ENCODE measurements at regions not wholly inside any gene's neighbourhood (a gene's known extent, or its start where the extent isn't known, plus 50 kb on each side); places are given as distances from the start of the nearest gene placed in this dataset.

DNA sequence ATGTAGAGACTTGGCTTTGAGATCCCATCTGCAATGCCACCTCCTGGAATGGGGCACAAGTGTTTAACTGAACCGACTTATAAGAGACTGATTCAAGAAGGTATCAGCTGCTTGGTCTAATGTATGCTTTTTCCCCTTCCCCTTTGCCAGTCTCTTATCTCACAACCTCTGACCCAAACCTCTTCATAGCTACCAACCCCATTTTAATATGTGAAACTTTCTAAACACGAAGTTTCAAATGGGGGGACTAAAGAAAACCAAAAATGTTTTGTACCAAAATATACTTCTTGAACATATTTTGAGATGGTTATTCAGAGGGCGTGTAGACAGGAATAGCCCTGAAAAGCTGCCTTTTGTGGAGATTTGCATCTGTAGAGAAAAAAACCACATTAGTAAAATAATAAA, 73.1 kb downstream of the OXSM start:
- DNase-seq (ENCODE audit: low read depth, low spot score) (no peak), FAIRE-seq (no peak)
- no peaks in the 10 kb centered on the region for H3K79me2 ChIP-seq (ENCODE audit: control insufficient read depth, insufficient read depth, low read length)
- H3K27ac ChIP-seq (ENCODE audit: insufficient read depth, low read depth, low read length): no peak overlapping the region
- ChIA-PET POLR2A (no interaction called here), CTCF (interaction anchor here (0.9 to 2.1 kb wide), 2 partner anchors 9 to 215 kb away, joined by 4 to 8 read pairs; no protein-coding TSS in a partner anchor)
- no peaks in the 10 kb centered on the region for H4K20me1 ChIP-seq (replicated peaks; ENCODE audit: control insufficient read depth, extremely low read depth, insufficient read depth, low read length)
- H2AFZ ChIP-seq (ENCODE audit: low read depth, low read length): no peak overlapping the region
- H3K9me1 ChIP-seq (replicated peaks; ENCODE audit: control insufficient read depth, extremely low read depth, insufficient read depth, low read length): no peaks in the 10 kb centered on the region
- no peak overlapping the region for H3K9ac ChIP-seq (replicated peaks; ENCODE audit: extremely low read depth, insufficient read depth, low read length)
- no peaks in the 10 kb centered on the region for H3K9me3 ChIP-seq (replicated peaks; ENCODE audit: control insufficient read depth, insufficient read depth, low read length)
- BruUV-seq (replicated peaks): no TSS peak
- no peaks in the 10 kb centered on the region for H3K4me1 ChIP-seq (ENCODE audit: control insufficient read depth, extremely low read depth, insufficient read depth, low read length)
- intact Hi-C loops (cut with micrococcal nuclease) (no loop called here), dilution Hi-C loops (cut with MboI; ENCODE audit: extremely low pct_ligation_motif_present, low sequenced_read_pairs) (no loop called here)
- H3K27me3 ChIP-seq (ENCODE audit: control insufficient read depth in 2 of 2, insufficient read depth in 2 of 2, low read length in 2 of 2): no peaks in the 10 kb centered on the region
- H3K4me2 ChIP-seq (ENCODE audit: insufficient read depth, low read length): no peak overlapping the region
- TF ChIP-seq, protein P1, sequence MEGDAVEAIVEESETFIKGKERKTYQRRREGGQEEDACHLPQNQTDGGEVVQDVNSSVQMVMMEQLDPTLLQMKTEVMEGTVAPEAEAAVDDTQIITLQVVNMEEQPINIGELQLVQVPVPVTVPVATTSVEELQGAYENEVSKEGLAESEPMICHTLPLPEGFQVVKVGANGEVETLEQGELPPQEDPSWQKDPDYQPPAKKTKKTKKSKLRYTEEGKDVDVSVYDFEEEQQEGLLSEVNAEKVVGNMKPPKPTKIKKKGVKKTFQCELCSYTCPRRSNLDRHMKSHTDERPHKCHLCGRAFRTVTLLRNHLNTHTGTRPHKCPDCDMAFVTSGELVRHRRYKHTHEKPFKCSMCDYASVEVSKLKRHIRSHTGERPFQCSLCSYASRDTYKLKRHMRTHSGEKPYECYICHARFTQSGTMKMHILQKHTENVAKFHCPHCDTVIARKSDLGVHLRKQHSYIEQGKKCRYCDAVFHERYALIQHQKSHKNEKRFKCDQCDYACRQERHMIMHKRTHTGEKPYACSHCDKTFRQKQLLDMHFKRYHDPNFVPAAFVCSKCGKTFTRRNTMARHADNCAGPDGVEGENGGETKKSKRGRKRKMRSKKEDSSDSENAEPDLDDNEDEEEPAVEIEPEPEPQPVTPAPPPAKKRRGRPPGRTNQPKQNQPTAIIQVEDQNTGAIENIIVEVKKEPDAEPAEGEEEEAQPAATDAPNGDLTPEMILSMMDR (IDR thresholded peaks at IDR 0.05; ENCODE audit: extremely low read depth in 1 of 2, insufficient read depth in 1 of 2, low read depth in 1 of 2, low read length in 2 of 2): no peak
- no peak for TF ChIP-seq MAX (IDR thresholded peaks at IDR 0.05; ENCODE audit: insufficient read depth, insufficient read length)
- no peak for TF ChIP-seq EZH2 (IDR thresholded peaks at IDR 0.05; ENCODE audit: borderline replicate concordance, low read depth, low read length, severe bottlenecking)
- no peak for TF ChIP-seq POLR2A (IDR thresholded peaks at IDR 0.05; ENCODE audit: low read depth, low read length)
- TF ChIP-seq MYC (IDR thresholded peaks at IDR 0.05; ENCODE audit: low read depth, low read length): no peak
- no peak for TF ChIP-seq JUN (IDR thresholded peaks at IDR 0.05; ENCODE audit: borderline replicate concordance, insufficient read depth, insufficient read length, low read depth)
- no peak for TF ChIP-seq POLR2AphosphoS5 (IDR thresholded peaks at IDR 0.05; ENCODE audit: insufficient read depth, low read depth, low read length)
- no peak for TF ChIP-seq GATA2 (IDR thresholded peaks at IDR 0.05; ENCODE audit: insufficient read depth, insufficient read length, low read depth, low read length)
- TF ChIP-seq FOS (IDR thresholded peaks at IDR 0.05; ENCODE audit: borderline replicate concordance, insufficient read depth, low read length): no peak
- no peaks in the 10 kb centered on the region for H3K36me3 ChIP-seq (ENCODE audit: control insufficient read depth in 2 of 2, extremely low read depth in 1 of 2, insufficient read depth in 2 of 2, low read length in 2 of 2)
- H3K4me3 ChIP-seq (replicated peaks in 1 of 3; ENCODE audit: insufficient read depth in 1 of 3, low read depth in 1 of 3, low read length in 3 of 3): no peak overlapping the region

All from endothelial cell of umbilical vein (primary cell).